ENCODE measurements at regions not wholly inside any gene's neighbourhood (a gene's known extent, or its start where the extent isn't known, plus 50 kb on each side); places are given as distances from the start of the nearest gene placed in this dataset.

DNA sequence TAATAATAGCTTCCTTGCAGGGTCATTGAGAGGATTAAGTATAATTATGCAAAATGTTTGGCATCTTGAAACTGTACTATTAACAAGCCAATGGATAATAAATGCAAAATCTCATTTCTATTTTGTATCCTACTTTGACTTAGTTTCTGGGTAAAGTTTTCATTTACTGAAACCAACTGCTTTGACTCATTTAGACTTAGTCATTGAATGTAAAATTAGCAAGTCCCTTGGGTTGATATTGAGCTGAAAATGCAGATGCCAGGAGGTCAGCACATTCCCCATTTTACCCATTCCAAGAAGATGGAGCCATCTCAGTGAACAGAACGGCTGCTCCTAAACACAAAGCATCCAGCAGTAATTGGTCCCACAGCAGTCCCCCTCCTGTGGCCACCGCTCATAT, 74.7 kb upstream of the GATB start:
- Histone ChIP-seq H2BK120ac (ENCODE audit: low read depth, low read length, poor library complexity, severe bottlenecking) (no peak overlapping the region), H3K27ac (ENCODE audit: insufficient read length, low read depth, low read length) (no peak overlapping the region), H2BK5ac (ENCODE audit: insufficient read length, low read length) (no peak overlapping the region), H2BK20ac (ENCODE audit: low read depth, low read length, poor library complexity, severe bottlenecking) (no peak overlapping the region), H3K18ac (ENCODE audit: insufficient read length, low read depth, low read length) (no peak overlapping the region), H4K8ac (replicated peaks; ENCODE audit: insufficient read length, low read depth, low read length) (no peak overlapping the region), H3K23me2 (ENCODE audit: insufficient read length, low read depth, low read length, poor library complexity, severe bottlenecking) (no peaks in the 10 kb centered on the region), H3K23ac (ENCODE audit: insufficient read length, low read depth, low read length) (no peak overlapping the region), H3K9ac (ENCODE audit: extremely low read depth, insufficient read length, low read length) (no peak overlapping the region), H3K56ac (ENCODE audit: insufficient read length, low read depth, low read length) (no peak overlapping the region), H2AFZ (ENCODE audit: low read length) (no peak overlapping the region), H2BK15ac (ENCODE audit: low read depth, low read length) (no peak overlapping the region), H3K4me1 (ENCODE audit: insufficient read depth, low read length) (no peaks in the 10 kb centered on the region), H3K79me2 (ENCODE audit: insufficient read depth, low read length) (no peaks in the 10 kb centered on the region), H3K4me2 (ENCODE audit: insufficient read depth, insufficient read length, low read length) (no peak overlapping the region), H2AK5ac (ENCODE audit: insufficient read length, low read length) (no peak overlapping the region), H3K14ac (ENCODE audit: insufficient read depth, low read length) (no peak overlapping the region), H3K9me3 (ENCODE audit: control insufficient read depth, low read depth, low read length) (no peaks in the 10 kb centered on the region), H2BK12ac (ENCODE audit: insufficient read length, low read depth, low read length) (no peak overlapping the region), H3K27me3 (ENCODE audit: insufficient read depth, low read length) (no peaks in the 10 kb centered on the region), H3K4ac (ENCODE audit: low read depth, low read length) (no peak overlapping the region), H4K20me1 (ENCODE audit: control insufficient read depth, insufficient read depth, insufficient read length) (no peaks in the 10 kb centered on the region), H3K79me1 (ENCODE audit: insufficient read depth, low read depth, low read length, poor library complexity, severe bottlenecking) (no peaks in the 10 kb centered on the region), H4K5ac (ENCODE audit: insufficient read length, low read depth, low read length) (no peak overlapping the region), H3T11ph (ENCODE audit: low read length) (no peak overlapping the region), H4K91ac (ENCODE audit: insufficient read length, low read depth, low read length) (no peak overlapping the region)
- no CpG with 5 or more reads among the region's 2 CpGs for WGBS (ENCODE audit: extremely low coverage, insufficient read length, low lambda C conversion rate)
- peaks cover 23 to 27% of the 10 kb centered on the region in 2 experiments for H3K4me1 Mint-ChIP-seq
- no peak for TF ChIP-seq CTCF (conservative IDR thresholded peaks at IDR 0.05)
- H3K27ac Mint-ChIP-seq = no peak overlapping the region
- peaks cover 10 to 17% of the 10 kb centered on the region in 2 experiments; a peak in 4 of 5 replicates for H3K9me3 Mint-ChIP-seq
- H3K4me3 Mint-ChIP-seq = no peak overlapping the region
- no peak for DNase-seq
- peaks cover 0 to 21% (median 9%) of the 10 kb centered on the region in 3 experiments for H3K36me3 Mint-ChIP-seq (ENCODE audit: insufficient read depth in 1 of 3, low read depth in 3 of 3)
- H3K27me3 Mint-ChIP-seq (ENCODE audit: low read depth) = no peaks in the 10 kb centered on the region
